Right lobe of liver (tissue), 4 donors: ENCODE measurements at regions not wholly inside any gene's neighbourhood (a gene's known extent, or its start where the extent isn't known, plus 50 kb on each side); places are given as distances from the start of the nearest gene placed in this dataset.

Experiments
- CTCF ChIP-seq, 4 donors: fragments of 200-600 bp in 3 of 4; fragments of 450-650 bp in 1 of 4; IDR thresholded peaks; one replicate each; pipeline versions ENCODE4 v1.5.1 to v1.8.0; 2016 to 2022; ENCODE audit warnings: antibody characterized with exemption in 4 of 4, mild to moderate bottlenecking in 2 of 4
- POLR2A ChIP-seq: fragments of 450-650 bp; IDR thresholded peaks from one replicate; pipeline ENCODE4 v1.6.1; 2017; ENCODE audit warnings: antibody characterized with exemption, mild to moderate bottlenecking
- donor health status: DM: no; HTN: no; CAD: no.
- donor health status: DM: no; HTN: no; CAD: no.
- donor health status: DM: no; HTN: yes; CAD: no.

- TF ChIP-seq CTCF (IDR thresholded peaks at IDR 0.05) (no peak), POLR2A (no peak)
These were observed 114.3 kb downstream of the GJA1 start for GRCh38 chr6:121549736-121550135.
